Sigmoid colon (tissue), 4 donors: ENCODE measurements at regions not wholly inside any gene's neighbourhood (a gene's known extent, or its start where the extent isn't known, plus 50 kb on each side); places are given as distances from the start of the nearest gene placed in this dataset.

Experiments used
- CTCF ChIP-seq, 4 experiments: fragments of 450-650 bp in 3 of 4; fragments of 200-600 bp in 1 of 4; IDR thresholded peaks; one replicate each; pipeline ENCODE4 v1.5.1; 2016 to 2019; ENCODE audit warnings: antibody characterized with exemption in 4 of 4, mild to moderate bottlenecking in 3 of 4, moderate library complexity in 2 of 4
- EP300 ChIP-seq, 4 donors: sonication (generic); formaldehyde crosslinking; IDR thresholded peaks; one replicate each; pipeline ENCODE4 v1.6.1; 2017; ENCODE audit warnings: antibody characterized with exemption in 4 of 4
- POLR2A ChIP-seq, 2 donors: fragments of 450-650 bp; IDR thresholded peaks; one replicate each; pipeline ENCODE4 v1.6.1; 2016; ENCODE audit warnings: antibody characterized with exemption in 2 of 2, mild to moderate bottlenecking in 2 of 2, moderate library complexity in 2 of 2

- no peak for TF ChIP-seq CTCF (IDR thresholded peaks at IDR 0.05)
- TF ChIP-seq EP300 (IDR thresholded peaks at IDR 0.05): no peak
- TF ChIP-seq POLR2A (IDR thresholded peaks at IDR 0.05): no peak
These were observed 185.2 kb downstream of the SKIDA1 start for GRCh38 chr10:21340331-21340730.
